GM18511 (cell line): ENCODE measurements at regions not wholly inside any gene's neighbourhood (a gene's known extent, or its start where the extent isn't known, plus 50 kb on each side); places are given as distances from the start of the nearest gene placed in this dataset.

Experiments used
- ATAC-seq: cut with Tn5 transposase; IDR thresholded peaks from one replicate; pipeline ENCODE4 v1.9.1; 2021; ENCODE audit warnings: mild to moderate bottlenecking, moderate library complexity; ENCODE audit not compliant: unreplicated experiment

GRCh38 chr7:119351320-119351719 lies 921.7 kb upstream of the KCND2 start:
- ATAC-seq, result no peak

GRCh38 chr7:119374436-119374835 lies 898.5 kb upstream of the KCND2 start:
- ATAC-seq, result no peak

- no peak for ATAC-seq
These were observed 895.1 kb upstream of the KCND2 start for GRCh38 chr7:119377861-119378260.

GRCh38 chr7:119382726-119383125 lies 890.2 kb upstream of the KCND2 start:
- ATAC-seq, result no peak

- no peak for ATAC-seq
These were observed 878.0 kb upstream of the KCND2 start for GRCh38 chr7:119395024-119395423.

GRCh38 chr7:119397156-119397555 lies 875.8 kb upstream of the KCND2 start:
- ATAC-seq, result peak; percentile 82

DNA sequence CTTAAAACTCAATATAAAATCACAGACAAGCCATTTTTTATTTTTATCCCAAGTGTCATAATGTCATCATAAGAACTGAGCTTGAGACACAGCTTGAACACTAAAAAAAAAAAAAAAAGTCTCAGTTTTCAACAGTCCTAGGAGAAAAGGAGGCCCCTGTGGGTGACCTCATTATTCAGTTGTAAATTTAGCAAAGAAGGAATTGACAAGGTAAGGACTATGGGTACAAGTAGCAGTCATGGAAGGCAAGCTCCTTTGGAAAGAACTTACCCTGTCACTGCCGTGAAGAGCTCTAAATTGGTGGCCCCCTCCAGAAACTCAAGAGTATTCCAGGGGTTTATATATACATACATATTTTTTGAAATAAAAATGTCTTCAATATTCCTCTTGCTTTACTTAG lies 864.4 kb upstream of the KCND2 start:
- ATAC-seq, result no peak

- ATAC-seq, result no peak
These were observed 859.6 kb upstream of the KCND2 start for GRCh38 chr7:119413314-119413805.

GRCh38 chr7:119415682-119416081 lies 857.3 kb upstream of the KCND2 start:
- no peak for ATAC-seq

DNA sequence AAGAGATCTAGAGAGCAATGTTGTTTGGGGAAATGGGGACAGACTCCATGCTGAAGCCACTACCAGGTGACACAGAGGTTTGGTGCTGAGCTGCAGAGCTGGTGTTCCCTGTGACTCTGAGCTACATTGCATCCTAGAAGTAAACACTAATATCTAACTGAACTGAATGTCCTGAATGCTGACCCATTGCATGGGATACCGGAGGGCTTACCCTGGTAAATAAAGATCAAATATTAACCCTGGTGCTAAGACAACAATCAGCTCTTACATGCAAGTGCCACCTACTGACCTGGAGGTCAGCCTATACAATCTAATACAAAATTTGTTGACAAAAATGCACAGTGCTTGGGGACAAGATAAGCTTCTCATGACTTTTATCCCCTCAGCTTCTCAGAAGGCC lies 851.3 kb upstream of the KCND2 start:
- ATAC-seq, result no peak

GRCh38 chr7:119436882-119437281 lies 836.1 kb upstream of the KCND2 start:
- no peak for ATAC-seq

DNA sequence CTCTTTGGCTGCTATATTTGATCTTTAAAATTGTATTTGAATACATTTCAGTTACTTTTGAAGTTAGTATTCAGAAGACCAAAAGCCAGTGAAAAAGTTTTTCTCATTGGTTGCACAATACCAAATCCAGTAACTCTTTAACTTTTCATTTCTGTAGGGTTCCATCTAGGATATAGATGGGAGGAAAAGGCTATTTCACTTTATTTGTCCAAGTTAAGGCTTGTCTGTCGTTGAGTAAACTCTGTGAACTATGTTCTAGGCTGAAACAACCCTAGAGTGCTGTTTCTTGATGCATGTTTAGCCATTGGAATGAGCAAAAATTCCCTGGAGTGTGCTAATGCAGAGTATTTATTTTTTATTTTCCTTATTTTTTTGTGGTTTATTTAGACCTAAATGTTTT lies 834.7 kb upstream of the KCND2 start:
- no peak for ATAC-seq

DNA sequence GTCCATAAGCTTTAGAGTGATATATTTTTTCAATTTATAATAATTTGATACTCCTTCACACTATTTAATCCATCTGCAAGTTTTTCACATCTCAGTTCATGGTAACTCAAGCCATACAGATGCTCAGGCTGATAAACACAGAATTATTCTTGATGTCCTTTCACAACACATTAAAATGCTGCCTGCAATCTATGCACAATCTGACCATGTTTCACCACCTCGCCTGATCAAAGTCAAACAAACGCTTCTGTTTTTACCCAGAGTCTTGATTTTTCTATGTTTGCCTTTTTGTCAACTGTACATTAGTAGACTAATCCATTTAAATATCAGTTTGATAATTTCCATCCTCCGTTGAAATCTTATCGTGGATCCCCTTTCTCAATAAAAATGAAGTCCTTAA lies 833.8 kb upstream of the KCND2 start:
- no peak for ATAC-seq

DNA sequence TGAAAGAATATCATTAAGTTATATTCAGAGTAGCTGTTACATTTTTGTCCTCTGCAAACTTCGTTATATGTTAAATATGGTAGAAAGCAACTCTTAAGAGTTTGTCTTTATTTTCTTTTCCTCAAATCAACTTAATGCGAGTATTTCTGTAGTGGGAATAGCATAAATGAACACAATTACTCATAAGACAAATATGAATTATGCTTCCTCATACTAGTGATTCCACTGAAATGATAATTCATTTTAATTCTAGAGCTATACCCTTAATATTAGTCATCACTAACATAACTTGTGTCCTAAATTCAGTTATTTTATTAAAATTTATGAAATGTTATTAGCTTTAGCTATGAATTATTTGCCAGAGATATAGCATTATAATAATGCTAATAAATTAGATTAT lies 820.6 kb upstream of the KCND2 start:
- no peak for ATAC-seq

GRCh38 chr7:119465798-119466305 lies 807.1 kb upstream of the KCND2 start:
- no peak for ATAC-seq

GRCh38 chr7:119472408-119473038 lies 800.5 kb upstream of the KCND2 start:
- ATAC-seq, result no peak

GRCh38 chr7:119482209-119482608 lies 790.8 kb upstream of the KCND2 start:
- ATAC-seq, result peak; percentile 99

DNA sequence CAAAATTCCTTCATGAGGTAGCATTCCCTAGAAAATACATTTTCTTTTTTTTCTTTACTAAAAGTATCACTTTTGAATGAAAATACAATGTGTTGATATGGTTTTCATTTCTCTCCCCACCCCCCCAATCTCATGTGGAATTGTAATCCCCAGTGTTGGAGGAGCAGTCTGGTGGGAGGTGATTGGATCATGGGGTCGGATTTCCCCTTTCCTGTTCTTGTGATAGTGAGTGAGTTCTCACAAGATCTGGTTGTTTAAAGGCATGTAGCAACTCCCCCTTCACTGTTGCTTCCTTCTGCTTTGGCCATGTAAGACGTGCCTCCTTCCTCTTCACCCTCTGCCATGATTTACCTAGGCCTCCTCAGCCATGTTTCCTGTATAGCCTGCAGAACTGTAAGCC lies 790.3 kb upstream of the KCND2 start:
- ATAC-seq, result no peak

GRCh38 chr7:119483364-119483763 lies 789.6 kb upstream of the KCND2 start:
- no peak for ATAC-seq

DNA sequence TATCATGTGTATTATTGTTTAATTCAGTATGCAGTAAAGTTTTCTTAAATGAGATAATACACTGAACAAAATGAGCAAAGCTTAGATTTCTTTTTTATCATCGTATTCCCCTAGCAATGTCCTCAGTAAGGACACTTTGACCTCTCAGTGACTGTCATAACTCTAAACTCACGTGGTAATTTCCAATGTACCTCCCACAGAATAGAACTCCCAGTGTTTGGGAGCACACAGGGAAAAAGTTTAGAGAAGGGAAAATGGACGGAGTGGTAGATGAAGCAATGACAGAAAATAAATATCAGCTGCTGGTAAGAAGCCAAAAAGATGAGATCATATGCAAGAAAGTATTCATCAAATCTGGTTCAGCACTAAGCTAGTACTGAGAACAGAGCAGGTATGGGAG lies 758.6 kb upstream of the KCND2 start:
- ATAC-seq, result no peak

DNA sequence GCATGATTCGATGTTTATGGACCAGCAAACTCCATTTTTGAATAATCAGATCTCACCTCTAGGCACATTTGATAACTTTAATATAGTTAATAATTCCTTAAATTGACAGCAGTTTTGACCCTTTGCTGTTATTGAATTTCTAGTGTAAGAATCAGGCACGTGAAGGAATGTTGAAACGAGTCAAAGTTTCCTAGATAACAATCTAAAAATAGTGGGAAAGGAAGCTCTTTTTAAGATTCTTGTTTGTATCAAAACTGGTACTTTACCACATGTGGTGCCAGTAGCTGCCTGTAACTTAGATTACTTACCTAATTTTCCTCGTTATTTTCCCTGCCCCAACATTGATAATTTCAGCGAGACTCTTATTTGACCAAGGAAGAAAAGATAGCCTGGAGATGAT lies 757.8 kb upstream of the KCND2 start:
- no peak for ATAC-seq

- ATAC-seq, result no peak
These were observed 757.0 kb upstream of the KCND2 start for GRCh38 chr7:119515962-119516361.

DNA sequence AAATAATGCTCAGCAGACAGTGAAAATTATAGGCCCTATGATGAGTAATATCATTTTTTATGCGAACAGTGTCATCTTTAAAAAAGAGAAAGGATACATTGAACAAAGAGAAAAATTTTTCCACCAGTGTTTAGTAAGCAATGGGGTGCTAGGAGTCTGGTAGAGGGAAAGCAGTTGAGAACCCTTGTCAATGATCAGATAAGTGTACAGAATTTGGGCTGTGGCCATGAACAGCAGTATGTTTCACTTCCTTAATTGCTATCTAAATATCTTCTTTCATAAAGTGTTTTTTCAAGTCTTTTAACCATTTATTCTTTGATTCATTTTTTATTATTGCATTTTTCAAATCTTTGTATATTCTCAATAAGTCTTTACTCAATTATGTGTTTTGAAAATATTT lies 750.7 kb upstream of the KCND2 start:
- no peak for ATAC-seq
